Right atrium auricular region (tissue), 2 donors: ENCODE measurements at regions not wholly inside any gene's neighbourhood (a gene's known extent, or its start where the extent isn't known, plus 50 kb on each side); places are given as distances from the start of the nearest gene placed in this dataset.

Experiments
- DNase-seq: peaks from one replicate; pipeline ENCODE4 v3.0.0-alpha.2; 2019; ENCODE audit warnings: low spot score
- H3K27ac ChIP-seq, 2 donors: fragments of 200-600 bp; sonication (generic); 1 replicate in 1 of 2; 2 replicates in 1 of 2; pipeline ENCODE4 v1.5.1; 2016 to 2019
- H3K27me3 ChIP-seq, 2 donors: fragments of 200-600 bp; sonication (generic); one replicate each; pipeline versions ENCODE4 v1.5.1 to v1.6.0; 2017 to 2019
- H3K36me3 ChIP-seq: fragments of 200-600 bp; sonication (generic); one replicate; pipeline ENCODE4 v1.5.1; 2016
- H3K4me1 ChIP-seq, 2 donors: fragments of 200-600 bp; sonication (generic); one replicate each; pipeline versions ENCODE4 v1.5.1 to v1.6.0; 2017 to 2019
- H3K4me3 ChIP-seq, 2 donors: fragments of 200-600 bp; sonication (generic); 1 replicate in 1 of 2; 2 replicates in 1 of 2; pipeline ENCODE4 v1.5.1; 2017 to 2019; ENCODE audit warnings: mild to moderate bottlenecking in 1 of 2, moderate library complexity in 1 of 2
- H3K9me3 ChIP-seq, 2 donors: fragments of 200-600 bp; sonication (generic); one replicate each; pipeline ENCODE4 v1.5.1; 2019
- CTCF ChIP-seq, 2 donors: fragments of 200-600 bp; sonication (generic); IDR thresholded peaks; one replicate each; pipeline ENCODE4 v1.5.1; 2019; ENCODE audit warnings: antibody characterized with exemption in 2 of 2

GRCh38 chr12:85367936-85368335 is 87.9 kb downstream of the ALX1 start:
- Histone ChIP-seq H3K4me3 (no peak overlapping the region), H3K27me3 (no peaks in the 10 kb centered on the region), H3K9me3 (no peaks in the 10 kb centered on the region), H3K27ac (no peak overlapping the region), H3K4me1 (no peaks in the 10 kb centered on the region), H3K36me3 (no peaks in the 10 kb centered on the region)
- no peak for DNase-seq
- TF ChIP-seq CTCF (IDR thresholded peaks at IDR 0.05) = no peak

GRCh38 chr12:85369365-85370154 is 89.5 kb downstream of the ALX1 start:
- TF ChIP-seq CTCF (IDR thresholded peaks at IDR 0.05) = no peak
- Histone ChIP-seq H3K4me3 (no peak overlapping the region), H3K9me3 (no peaks in the 10 kb centered on the region), H3K4me1 (no peaks in the 10 kb centered on the region), H3K27me3 (no peaks in the 10 kb centered on the region), H3K27ac (no peak overlapping the region), H3K36me3 (no peaks in the 10 kb centered on the region)
- no peak for DNase-seq

- H3K4me3 ChIP-seq = no peak overlapping the region
- H3K27me3 ChIP-seq = no peaks in the 10 kb centered on the region
- H3K27ac ChIP-seq = no peak overlapping the region
- no peaks in the 10 kb centered on the region for H3K4me1 ChIP-seq
- no peaks in the 10 kb centered on the region for H3K9me3 ChIP-seq
- H3K36me3 ChIP-seq = no peaks in the 10 kb centered on the region
- no peak for DNase-seq
- TF ChIP-seq CTCF (IDR thresholded peaks at IDR 0.05) = no peak
Measured at GRCh38 chr12:85373045-85373444, 93.0 kb downstream of the ALX1 start.

GRCh38 chr12:85374981-85375380 is 95.0 kb downstream of the ALX1 start:
- no peak for TF ChIP-seq CTCF (IDR thresholded peaks at IDR 0.05)
- H3K9me3 ChIP-seq = no peaks in the 10 kb centered on the region
- H3K27me3 ChIP-seq = no peaks in the 10 kb centered on the region
- H3K27ac ChIP-seq = no peak overlapping the region
- DNase-seq = no peak
- no peaks in the 10 kb centered on the region for H3K36me3 ChIP-seq
- no peak overlapping the region for H3K4me3 ChIP-seq
- H3K4me1 ChIP-seq = no peaks in the 10 kb centered on the region

- Histone ChIP-seq H3K9me3 (no peaks in the 10 kb centered on the region), H3K27me3 (no peaks in the 10 kb centered on the region), H3K36me3 (no peaks in the 10 kb centered on the region), H3K4me3 (no peak overlapping the region), H3K27ac (no peak overlapping the region), H3K4me1 (no peaks in the 10 kb centered on the region)
- no peak for DNase-seq
- TF ChIP-seq CTCF (IDR thresholded peaks at IDR 0.05) = no peak
Measured at GRCh38 chr12:85385406-85385805, 105.4 kb downstream of the ALX1 start.

GRCh38 chr12:85390266-85390665 is 110.2 kb downstream of the ALX1 start:
- H3K27me3 ChIP-seq = no peaks in the 10 kb centered on the region
- H3K27ac ChIP-seq = no peak overlapping the region
- no peak overlapping the region for H3K4me3 ChIP-seq
- TF ChIP-seq CTCF (IDR thresholded peaks at IDR 0.05) = no peak
- no peak for DNase-seq
- H3K9me3 ChIP-seq = no peaks in the 10 kb centered on the region
- H3K36me3 ChIP-seq = no peaks in the 10 kb centered on the region
- no peaks in the 10 kb centered on the region for H3K4me1 ChIP-seq
